ENCODE measurements at regions not wholly inside any gene's neighbourhood (a gene's known extent, or its start where the extent isn't known, plus 50 kb on each side); places are given as distances from the start of the nearest gene placed in this dataset.

GRCh38 chr4:155616117-155616516 is 50.5 kb upstream of the GUCY1A1 start:
- no peak for DNase-seq (ENCODE audit: low spot score)

GRCh38 chr4:155615081-155615887 is 51.4 kb upstream of the GUCY1A1 start:
- DNase-seq (ENCODE audit: low spot score) = no peak

GRCh38 chr4:155614111-155614762 is 52.4 kb upstream of the GUCY1A1 start:
- DNase-seq (ENCODE audit: low spot score) = no peak

GRCh38 chr4:155612074-155612473 is 54.6 kb upstream of the GUCY1A1 start:
- no peak for DNase-seq (ENCODE audit: low spot score)

- DNase-seq (ENCODE audit: low spot score) = no peak
These were observed 55.1 kb upstream of the GUCY1A1 start for GRCh38 chr4:155611501-155611900.

GRCh38 chr4:155610143-155610542 is 56.5 kb upstream of the GUCY1A1 start:
- DNase-seq (ENCODE audit: low spot score) = no peak

- no peak for DNase-seq (ENCODE audit: low spot score)
These were observed 57.1 kb upstream of the GUCY1A1 start for GRCh38 chr4:155609455-155610059.

GRCh38 chr4:155608225-155608885 is 58.3 kb upstream of the GUCY1A1 start:
- no peak for DNase-seq (ENCODE audit: low spot score)

GRCh38 chr4:155607481-155607880 is 59.2 kb upstream of the GUCY1A1 start:
- DNase-seq (ENCODE audit: low spot score) = no peak

- no peak for DNase-seq (ENCODE audit: low spot score)
These were observed 61.7 kb upstream of the GUCY1A1 start for GRCh38 chr4:155604718-155605626.

- no peak for DNase-seq (ENCODE audit: low spot score)
These were observed 63.2 kb upstream of the GUCY1A1 start for GRCh38 chr4:155603360-155603891.

GRCh38 chr4:155602351-155603140 is 64.1 kb upstream of the GUCY1A1 start:
- no peak for DNase-seq (ENCODE audit: low spot score)

- DNase-seq (ENCODE audit: low spot score) = no peak
These were observed 66.4 kb upstream of the GUCY1A1 start for GRCh38 chr4:155600244-155600643.

- no peak for DNase-seq (ENCODE audit: low spot score)
These were observed 67.1 kb upstream of the GUCY1A1 start for GRCh38 chr4:155599596-155599995.

- no peak for DNase-seq (ENCODE audit: low spot score)
These were observed 67.6 kb upstream of the GUCY1A1 start for GRCh38 chr4:155599085-155599484.

GRCh38 chr4:155597933-155598451 is 68.7 kb upstream of the GUCY1A1 start:
- DNase-seq (ENCODE audit: low spot score) = no peak

GRCh38 chr4:155597281-155597680 is 69.4 kb upstream of the GUCY1A1 start:
- no peak for DNase-seq (ENCODE audit: low spot score)

- DNase-seq (ENCODE audit: low spot score) = no peak
These were observed 72.9 kb upstream of the GUCY1A1 start for GRCh38 chr4:155593793-155594192.

- DNase-seq (ENCODE audit: low spot score) = no peak
These were observed 73.7 kb upstream of the GUCY1A1 start for GRCh38 chr4:155592938-155593297.
